ENCODE measurements at regions not wholly inside any gene's neighbourhood (a gene's known extent, or its start where the extent isn't known, plus 50 kb on each side); places are given as distances from the start of the nearest gene placed in this dataset.

GRCh38 chr20:54364919-54365318 is 110.5 kb upstream of the DOK5 start:
- DNase-seq: no peak

- no peak for DNase-seq
Observed at GRCh38 chr20:54366669-54367344, 108.6 kb upstream of the DOK5 start.

GRCh38 chr20:54368570-54368969 is 106.8 kb upstream of the DOK5 start:
- DNase-seq: no peak

GRCh38 chr20:54372313-54372712 is 103.1 kb upstream of the DOK5 start:
- DNase-seq: no peak

- no peak for DNase-seq
Observed at GRCh38 chr20:54377992-54378773, 97.2 kb upstream of the DOK5 start.

GRCh38 chr20:54379893-54380584 is 95.4 kb upstream of the DOK5 start:
- no peak for DNase-seq

GRCh38 chr20:54382419-54382818 is 93.0 kb upstream of the DOK5 start:
- no peak for DNase-seq

- no peak for DNase-seq
Observed at GRCh38 chr20:54385746-54386145, 89.6 kb upstream of the DOK5 start.

- DNase-seq: no peak
Observed at GRCh38 chr20:54389596-54390280, 85.7 kb upstream of the DOK5 start.

- DNase-seq: no peak
Observed at GRCh38 chr20:54397292-54398140, 77.9 kb upstream of the DOK5 start.

GRCh38 chr20:54398814-54399213 is 76.6 kb upstream of the DOK5 start:
- DNase-seq: no peak

GRCh38 chr20:54405540-54405939 is 69.9 kb upstream of the DOK5 start:
- DNase-seq: no peak

- no peak for DNase-seq
Observed at GRCh38 chr20:54407459-54407858, 67.9 kb upstream of the DOK5 start.

GRCh38 chr20:54415967-54416366 is 59.4 kb upstream of the DOK5 start:
- DNase-seq: no peak

GRCh38 chr20:54416770-54417169 is 58.6 kb upstream of the DOK5 start:
- DNase-seq: no peak

- no peak for DNase-seq
Observed at GRCh38 chr20:54419531-54419930, 55.9 kb upstream of the DOK5 start.

Data from suppressor macrophage treated with lipopolysaccharide for 1 hour (primary cell).